ENCODE measurements at regions not wholly inside any gene's neighbourhood (a gene's known extent, or its start where the extent isn't known, plus 50 kb on each side); places are given as distances from the start of the nearest gene placed in this dataset.

GRCh38 chr9:100938507-100938906 lies 90.0 kb upstream of the PLPPR1 start:
- Histone ChIP-seq H3K4me2 (ENCODE audit: low read length) (no peak overlapping the region), H3K4me1 (ENCODE audit: control insufficient read depth in 1 of 2, insufficient read depth in 2 of 2, low read length in 2 of 2) (no peaks in the 10 kb centered on the region), H3K4me3 (ENCODE audit: low read depth, low read length) (no peak overlapping the region), H3K4ac (ENCODE audit: low read depth, low read length) (no peak overlapping the region), H3K14ac (ENCODE audit: low read length) (no peak overlapping the region), H3K79me1 (ENCODE audit: low read length) (no peaks in the 10 kb centered on the region), H3K23ac (ENCODE audit: low read length) (no peak overlapping the region), H2BK5ac (ENCODE audit: low read depth, low read length, poor library complexity) (no peak overlapping the region), H3K18ac (ENCODE audit: low read length) (no peak overlapping the region), H2AK5ac (ENCODE audit: low read length) (no peak overlapping the region), H2BK120ac (ENCODE audit: insufficient read depth, low read length, poor library complexity) (no peak overlapping the region), H3K9ac (ENCODE audit: low read length) (no peak overlapping the region), H2BK12ac (ENCODE audit: low read length) (no peak overlapping the region), H3K9me3 (ENCODE audit: insufficient read depth, low read depth, low read length) (no peaks in the 10 kb centered on the region), H4K12ac (ENCODE audit: low read depth, low read length) (no peak overlapping the region), H2AFZ (ENCODE audit: insufficient read depth, low read length, poor library complexity) (no peak overlapping the region), H3K27me3 (ENCODE audit: insufficient read depth, low read length) (no peaks in the 10 kb centered on the region), H3K27ac (ENCODE audit: low read depth, low read length) (no peak overlapping the region), H4K91ac (ENCODE audit: low read depth, low read length) (no peak overlapping the region), H3K79me2 (ENCODE audit: control insufficient read depth, insufficient read depth, low read length, poor library complexity) (no peaks in the 10 kb centered on the region), H3K36me3 (ENCODE audit: control insufficient read depth in 1 of 2, insufficient read depth in 2 of 2, low read length in 2 of 2) (no peaks in the 10 kb centered on the region), H4K8ac (ENCODE audit: low read depth, low read length) (no peak overlapping the region)
- DNase-seq: no peak
- WGBS (ENCODE audit: extremely low coverage, insufficient coverage, insufficient read length): no CpG with 5 or more reads among the region's 1 CpG

GRCh38 chr9:100939636-100940035 lies 88.9 kb upstream of the PLPPR1 start:
- Histone ChIP-seq H3K4ac (ENCODE audit: low read depth, low read length) (no peak overlapping the region), H3K27me3 (ENCODE audit: insufficient read depth, low read length) (no peaks in the 10 kb centered on the region), H3K9me3 (ENCODE audit: insufficient read depth, low read depth, low read length) (no peaks in the 10 kb centered on the region), H2BK12ac (ENCODE audit: low read length) (no peak overlapping the region), H2BK5ac (ENCODE audit: low read depth, low read length, poor library complexity) (no peak overlapping the region), H3K4me1 (ENCODE audit: control insufficient read depth in 1 of 2, insufficient read depth in 2 of 2, low read length in 2 of 2) (no peaks in the 10 kb centered on the region), H3K36me3 (ENCODE audit: control insufficient read depth in 1 of 2, insufficient read depth in 2 of 2, low read length in 2 of 2) (no peaks in the 10 kb centered on the region), H2BK120ac (ENCODE audit: insufficient read depth, low read length, poor library complexity) (no peak overlapping the region), H4K91ac (ENCODE audit: low read depth, low read length) (no peak overlapping the region), H3K4me2 (ENCODE audit: low read length) (no peak overlapping the region), H4K12ac (ENCODE audit: low read depth, low read length) (no peak overlapping the region), H3K23ac (ENCODE audit: low read length) (no peak overlapping the region), H3K27ac (ENCODE audit: low read depth, low read length) (no peak overlapping the region), H3K9ac (ENCODE audit: low read length) (no peak overlapping the region), H2AK5ac (ENCODE audit: low read length) (no peak overlapping the region), H3K79me2 (ENCODE audit: control insufficient read depth, insufficient read depth, low read length, poor library complexity) (no peaks in the 10 kb centered on the region), H3K14ac (ENCODE audit: low read length) (no peak overlapping the region), H3K79me1 (ENCODE audit: low read length) (no peaks in the 10 kb centered on the region), H3K4me3 (ENCODE audit: low read depth, low read length) (no peak overlapping the region), H3K18ac (ENCODE audit: low read length) (no peak overlapping the region), H2AFZ (ENCODE audit: insufficient read depth, low read length, poor library complexity) (no peak overlapping the region), H4K8ac (ENCODE audit: low read depth, low read length) (no peak overlapping the region)
- DNase-seq: no peak

- WGBS (ENCODE audit: extremely low coverage, insufficient coverage, insufficient read length): no CpG with 5 or more reads among the region's 3 CpGs
- H4K91ac ChIP-seq (ENCODE audit: low read depth, low read length): no peak overlapping the region
- H3K4ac ChIP-seq (ENCODE audit: low read depth, low read length): no peak overlapping the region
- no peaks in the 10 kb centered on the region for H3K36me3 ChIP-seq (ENCODE audit: control insufficient read depth in 1 of 2, insufficient read depth in 2 of 2, low read length in 2 of 2)
- no peak overlapping the region for H2AFZ ChIP-seq (ENCODE audit: insufficient read depth, low read length, poor library complexity)
- no peaks in the 10 kb centered on the region for H3K27me3 ChIP-seq (ENCODE audit: insufficient read depth, low read length)
- no peaks in the 10 kb centered on the region for H3K4me1 ChIP-seq (ENCODE audit: control insufficient read depth in 1 of 2, insufficient read depth in 2 of 2, low read length in 2 of 2)
- H3K18ac ChIP-seq (ENCODE audit: low read length): no peak overlapping the region
- no peak overlapping the region for H2AK5ac ChIP-seq (ENCODE audit: low read length)
- H4K8ac ChIP-seq (ENCODE audit: low read depth, low read length): no peak overlapping the region
- H3K4me3 ChIP-seq (ENCODE audit: low read depth, low read length): no peak overlapping the region
- H3K4me2 ChIP-seq (ENCODE audit: low read length): no peak overlapping the region
- no peak overlapping the region for H2BK5ac ChIP-seq (ENCODE audit: low read depth, low read length, poor library complexity)
- H2BK12ac ChIP-seq (ENCODE audit: low read length): no peak overlapping the region
- no peak overlapping the region for H3K23ac ChIP-seq (ENCODE audit: low read length)
- no peaks in the 10 kb centered on the region for H3K9me3 ChIP-seq (ENCODE audit: insufficient read depth, low read depth, low read length)
- H3K79me2 ChIP-seq (ENCODE audit: control insufficient read depth, insufficient read depth, low read length, poor library complexity): no peaks in the 10 kb centered on the region
- no peak overlapping the region for H3K9ac ChIP-seq (ENCODE audit: low read length)
- H3K14ac ChIP-seq (ENCODE audit: low read length): no peak overlapping the region
- H2BK120ac ChIP-seq (ENCODE audit: insufficient read depth, low read length, poor library complexity): no peak overlapping the region
- DNase-seq: no peak
- H3K27ac ChIP-seq (ENCODE audit: low read depth, low read length): no peak overlapping the region
- H3K79me1 ChIP-seq (ENCODE audit: low read length): no peaks in the 10 kb centered on the region
- no peak overlapping the region for H4K12ac ChIP-seq (ENCODE audit: low read depth, low read length)
Measured at GRCh38 chr9:100959226-100959625, 69.3 kb upstream of the PLPPR1 start.

All from trophoblast cell (in vitro differentiated cells and primary cell).